Liver (tissue), 3 donors: ENCODE measurements at regions not wholly inside any gene's neighbourhood (a gene's known extent, or its start where the extent isn't known, plus 50 kb on each side); places are given as distances from the start of the nearest gene placed in this dataset.

Experiments used
- EGR1 ChIP-seq, 2 donors: IDR thresholded peaks; 2 replicates each; pipeline ENCODE4 v1.6.1; 2016 to 2018; ENCODE audit warnings: antibody characterized with exemption in 2 of 2, low read depth in 2 of 2
- FOXA1 ChIP-seq: IDR thresholded peaks from 2 replicates; pipeline ENCODE4 v1.6.1; 2016; ENCODE audit warnings: antibody characterized with exemption
- HNF4A ChIP-seq, 2 donors: conservative IDR thresholded peaks; 2 replicates each; pipeline ENCODE4 v1.6.1; 2016; ENCODE audit warnings: antibody characterized with exemption in 2 of 2, mild to moderate bottlenecking in 2 of 2
- RAD21 ChIP-seq, 2 donors: IDR thresholded peaks; 2 replicates each; pipeline ENCODE4 v1.6.1; 2016; ENCODE audit warnings: antibody characterized with exemption in 2 of 2, mild to moderate bottlenecking in 2 of 2
- RXRA ChIP-seq, 2 donors: IDR thresholded peaks; 2 replicates each; pipeline ENCODE4 v1.6.1; 2017 to 2018; ENCODE audit warnings: antibody characterized with exemption in 2 of 2, mild to moderate bottlenecking in 1 of 2
- SP1 ChIP-seq: IDR thresholded peaks from 2 replicates; pipeline ENCODE4 v1.6.1; 2018; ENCODE audit warnings: antibody characterized with exemption, mild to moderate bottlenecking
- TAF1 ChIP-seq: conservative IDR thresholded peaks from 2 replicates; pipeline ENCODE4 v1.6.1; 2016; ENCODE audit warnings: antibody characterized with exemption, mild to moderate bottlenecking
- YY1 ChIP-seq: IDR thresholded peaks from 2 replicates; pipeline ENCODE4 v1.6.1; 2016; ENCODE audit warnings: antibody characterized with exemption, mild to moderate bottlenecking
- TF ChIP-seq, protein P1 (sequence below): IDR thresholded peaks from 2 replicates; pipeline ENCODE4 v1.6.1; 2016; ENCODE audit warnings: antibody characterized with exemption
- TF ChIP-seq, protein P2 (sequence below): fragments of 150-350 bp; IDR thresholded peaks from 2 replicates; pipeline ENCODE4 v1.5.1; 2017; ENCODE audit warnings: improper control_type of control experiment, low read depth, low read length; ENCODE audit not compliant: missing input control
- TF ChIP-seq, protein P3 (sequence below): IDR thresholded peaks from 2 replicates; pipeline ENCODE4 v1.6.1; 2016; ENCODE audit warnings: antibody characterized with exemption
- TF ChIP-seq, protein P4 (sequence below): IDR thresholded peaks from 2 replicates; pipeline ENCODE4 v1.6.1; 2016; ENCODE audit warnings: antibody characterized with exemption
- TF ChIP-seq, protein P5 (sequence below): IDR thresholded peaks from 2 replicates; pipeline ENCODE4 v1.6.1; 2016; ENCODE audit warnings: antibody characterized with exemption, mild to moderate bottlenecking
- donor health status: healthy.
- donor health status: healthy.

DNA sequence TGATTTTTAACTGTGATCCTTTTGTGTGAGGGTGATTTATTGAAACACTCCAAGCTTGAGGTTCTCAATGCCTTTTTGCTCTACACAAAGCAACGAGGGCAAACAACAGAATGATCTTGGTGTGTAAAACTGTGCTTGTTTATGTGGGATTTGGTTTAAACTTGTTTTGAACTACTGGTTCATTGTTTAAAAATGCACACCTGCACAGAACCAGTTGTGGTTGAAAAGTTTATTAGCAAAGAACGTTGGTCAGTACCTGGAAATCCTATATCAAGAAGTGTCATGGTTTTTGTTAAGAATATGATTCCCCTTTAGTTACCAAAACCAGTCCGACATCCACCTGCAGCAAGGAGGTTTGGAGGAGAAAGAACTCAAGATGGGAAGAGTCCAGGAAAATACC is 239.4 kb downstream of the WNT5A start:
- TF ChIP-seq, protein P1, sequence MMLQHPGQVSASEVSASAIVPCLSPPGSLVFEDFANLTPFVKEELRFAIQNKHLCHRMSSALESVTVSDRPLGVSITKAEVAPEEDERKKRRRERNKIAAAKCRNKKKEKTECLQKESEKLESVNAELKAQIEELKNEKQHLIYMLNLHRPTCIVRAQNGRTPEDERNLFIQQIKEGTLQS: no peak
- no peak for TF ChIP-seq EGR1 (IDR thresholded peaks at IDR 0.05; ENCODE audit: low read depth in 2 of 2)
- TF ChIP-seq, protein P2, sequence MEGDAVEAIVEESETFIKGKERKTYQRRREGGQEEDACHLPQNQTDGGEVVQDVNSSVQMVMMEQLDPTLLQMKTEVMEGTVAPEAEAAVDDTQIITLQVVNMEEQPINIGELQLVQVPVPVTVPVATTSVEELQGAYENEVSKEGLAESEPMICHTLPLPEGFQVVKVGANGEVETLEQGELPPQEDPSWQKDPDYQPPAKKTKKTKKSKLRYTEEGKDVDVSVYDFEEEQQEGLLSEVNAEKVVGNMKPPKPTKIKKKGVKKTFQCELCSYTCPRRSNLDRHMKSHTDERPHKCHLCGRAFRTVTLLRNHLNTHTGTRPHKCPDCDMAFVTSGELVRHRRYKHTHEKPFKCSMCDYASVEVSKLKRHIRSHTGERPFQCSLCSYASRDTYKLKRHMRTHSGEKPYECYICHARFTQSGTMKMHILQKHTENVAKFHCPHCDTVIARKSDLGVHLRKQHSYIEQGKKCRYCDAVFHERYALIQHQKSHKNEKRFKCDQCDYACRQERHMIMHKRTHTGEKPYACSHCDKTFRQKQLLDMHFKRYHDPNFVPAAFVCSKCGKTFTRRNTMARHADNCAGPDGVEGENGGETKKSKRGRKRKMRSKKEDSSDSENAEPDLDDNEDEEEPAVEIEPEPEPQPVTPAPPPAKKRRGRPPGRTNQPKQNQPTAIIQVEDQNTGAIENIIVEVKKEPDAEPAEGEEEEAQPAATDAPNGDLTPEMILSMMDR: no peak
- no peak for TF ChIP-seq TAF1
- TF ChIP-seq YY1: no peak
- no peak for TF ChIP-seq RAD21 (IDR thresholded peaks at IDR 0.05)
- TF ChIP-seq, protein P3, sequence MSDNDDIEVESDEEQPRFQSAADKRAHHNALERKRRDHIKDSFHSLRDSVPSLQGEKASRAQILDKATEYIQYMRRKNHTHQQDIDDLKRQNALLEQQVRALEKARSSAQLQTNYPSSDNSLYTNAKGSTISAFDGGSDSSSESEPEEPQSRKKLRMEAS: no peak
- TF ChIP-seq FOXA1: no peak
- TF ChIP-seq SP1: no peak
- TF ChIP-seq, protein P4, sequence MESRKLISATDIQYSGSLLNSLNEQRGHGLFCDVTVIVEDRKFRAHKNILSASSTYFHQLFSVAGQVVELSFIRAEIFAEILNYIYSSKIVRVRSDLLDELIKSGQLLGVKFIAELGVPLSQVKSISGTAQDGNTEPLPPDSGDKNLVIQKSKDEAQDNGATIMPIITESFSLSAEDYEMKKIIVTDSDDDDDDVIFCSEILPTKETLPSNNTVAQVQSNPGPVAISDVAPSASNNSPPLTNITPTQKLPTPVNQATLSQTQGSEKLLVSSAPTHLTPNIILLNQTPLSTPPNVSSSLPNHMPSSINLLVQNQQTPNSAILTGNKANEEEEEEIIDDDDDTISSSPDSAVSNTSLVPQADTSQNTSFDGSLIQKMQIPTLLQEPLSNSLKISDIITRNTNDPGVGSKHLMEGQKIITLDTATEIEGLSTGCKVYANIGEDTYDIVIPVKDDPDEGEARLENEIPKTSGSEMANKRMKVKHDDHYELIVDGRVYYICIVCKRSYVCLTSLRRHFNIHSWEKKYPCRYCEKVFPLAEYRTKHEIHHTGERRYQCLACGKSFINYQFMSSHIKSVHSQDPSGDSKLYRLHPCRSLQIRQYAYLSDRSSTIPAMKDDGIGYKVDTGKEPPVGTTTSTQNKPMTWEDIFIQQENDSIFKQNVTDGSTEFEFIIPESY: no peak
- TF ChIP-seq HNF4A (conservative IDR thresholded peaks at IDR 0.05): no peak
- TF ChIP-seq, protein P5, sequence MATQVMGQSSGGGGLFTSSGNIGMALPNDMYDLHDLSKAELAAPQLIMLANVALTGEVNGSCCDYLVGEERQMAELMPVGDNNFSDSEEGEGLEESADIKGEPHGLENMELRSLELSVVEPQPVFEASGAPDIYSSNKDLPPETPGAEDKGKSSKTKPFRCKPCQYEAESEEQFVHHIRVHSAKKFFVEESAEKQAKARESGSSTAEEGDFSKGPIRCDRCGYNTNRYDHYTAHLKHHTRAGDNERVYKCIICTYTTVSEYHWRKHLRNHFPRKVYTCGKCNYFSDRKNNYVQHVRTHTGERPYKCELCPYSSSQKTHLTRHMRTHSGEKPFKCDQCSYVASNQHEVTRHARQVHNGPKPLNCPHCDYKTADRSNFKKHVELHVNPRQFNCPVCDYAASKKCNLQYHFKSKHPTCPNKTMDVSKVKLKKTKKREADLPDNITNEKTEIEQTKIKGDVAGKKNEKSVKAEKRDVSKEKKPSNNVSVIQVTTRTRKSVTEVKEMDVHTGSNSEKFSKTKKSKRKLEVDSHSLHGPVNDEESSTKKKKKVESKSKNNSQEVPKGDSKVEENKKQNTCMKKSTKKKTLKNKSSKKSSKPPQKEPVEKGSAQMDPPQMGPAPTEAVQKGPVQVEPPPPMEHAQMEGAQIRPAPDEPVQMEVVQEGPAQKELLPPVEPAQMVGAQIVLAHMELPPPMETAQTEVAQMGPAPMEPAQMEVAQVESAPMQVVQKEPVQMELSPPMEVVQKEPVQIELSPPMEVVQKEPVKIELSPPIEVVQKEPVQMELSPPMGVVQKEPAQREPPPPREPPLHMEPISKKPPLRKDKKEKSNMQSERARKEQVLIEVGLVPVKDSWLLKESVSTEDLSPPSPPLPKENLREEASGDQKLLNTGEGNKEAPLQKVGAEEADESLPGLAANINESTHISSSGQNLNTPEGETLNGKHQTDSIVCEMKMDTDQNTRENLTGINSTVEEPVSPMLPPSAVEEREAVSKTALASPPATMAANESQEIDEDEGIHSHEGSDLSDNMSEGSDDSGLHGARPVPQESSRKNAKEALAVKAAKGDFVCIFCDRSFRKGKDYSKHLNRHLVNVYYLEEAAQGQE: no peak
- no peak for TF ChIP-seq RXRA (IDR thresholded peaks at IDR 0.05)
